ENCODE measurements at regions not wholly inside any gene's neighbourhood (a gene's known extent, or its start where the extent isn't known, plus 50 kb on each side); places are given as distances from the start of the nearest gene placed in this dataset.

DNA sequence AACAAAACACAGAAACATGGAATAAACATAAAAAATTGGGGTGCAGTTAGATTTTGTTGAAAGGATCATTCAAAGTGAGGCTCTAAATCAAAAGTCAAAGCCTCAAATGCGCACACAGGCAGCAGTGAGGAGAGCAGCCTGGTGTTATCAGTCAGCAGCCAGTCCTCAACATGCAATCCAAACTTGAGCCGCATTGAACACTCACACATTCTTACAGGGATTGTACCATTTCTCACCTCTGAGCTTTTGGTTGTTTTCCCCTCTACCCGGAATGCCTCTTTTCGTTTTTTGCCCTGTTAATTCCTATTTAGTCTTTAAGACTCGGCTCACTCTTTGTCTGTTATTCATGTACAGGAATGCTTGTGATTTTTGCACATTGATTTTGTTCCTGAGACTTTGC is 81.1 kb upstream of the PUM3 start:
- Histone ChIP-seq H4K20me1 (ENCODE audit: insufficient read depth, low read length, poor library complexity, severe bottlenecking) (no peaks in the 10 kb centered on the region), H3K9me2 (replicated peaks; ENCODE audit: low read depth, low read length) (no peaks in the 10 kb centered on the region), H2AFZ (ENCODE audit: low read length) (no peak overlapping the region), H3K27me3 (ENCODE audit: insufficient read depth, low read length, poor library complexity, severe bottlenecking) (peaks cover 14% of the 10 kb centered on the region), H3K9me3 (ENCODE audit: insufficient read depth, low read depth, low read length) (no peaks in the 10 kb centered on the region), H3F3A (ENCODE audit: low read depth) (no peaks in the 10 kb centered on the region), H3K36me3 (ENCODE audit: insufficient read depth, low read length) (no peaks in the 10 kb centered on the region), H3K9ac (ENCODE audit: low read depth, low read length, poor library complexity, severe bottlenecking) (no peak overlapping the region), H3K4me1 (ENCODE audit: insufficient read depth, low read length, poor library complexity, severe bottlenecking) (peaks cover 11% of the 10 kb centered on the region), H3K79me2 (ENCODE audit: insufficient read depth, low read length) (no peaks in the 10 kb centered on the region), H3K4me2 (ENCODE audit: low read depth, low read length, poor library complexity, severe bottlenecking) (no peak overlapping the region), H3K4me3 (ENCODE audit: low read length, poor library complexity, severe bottlenecking) (no peak overlapping the region)
- TF ChIP-seq, protein P1, sequence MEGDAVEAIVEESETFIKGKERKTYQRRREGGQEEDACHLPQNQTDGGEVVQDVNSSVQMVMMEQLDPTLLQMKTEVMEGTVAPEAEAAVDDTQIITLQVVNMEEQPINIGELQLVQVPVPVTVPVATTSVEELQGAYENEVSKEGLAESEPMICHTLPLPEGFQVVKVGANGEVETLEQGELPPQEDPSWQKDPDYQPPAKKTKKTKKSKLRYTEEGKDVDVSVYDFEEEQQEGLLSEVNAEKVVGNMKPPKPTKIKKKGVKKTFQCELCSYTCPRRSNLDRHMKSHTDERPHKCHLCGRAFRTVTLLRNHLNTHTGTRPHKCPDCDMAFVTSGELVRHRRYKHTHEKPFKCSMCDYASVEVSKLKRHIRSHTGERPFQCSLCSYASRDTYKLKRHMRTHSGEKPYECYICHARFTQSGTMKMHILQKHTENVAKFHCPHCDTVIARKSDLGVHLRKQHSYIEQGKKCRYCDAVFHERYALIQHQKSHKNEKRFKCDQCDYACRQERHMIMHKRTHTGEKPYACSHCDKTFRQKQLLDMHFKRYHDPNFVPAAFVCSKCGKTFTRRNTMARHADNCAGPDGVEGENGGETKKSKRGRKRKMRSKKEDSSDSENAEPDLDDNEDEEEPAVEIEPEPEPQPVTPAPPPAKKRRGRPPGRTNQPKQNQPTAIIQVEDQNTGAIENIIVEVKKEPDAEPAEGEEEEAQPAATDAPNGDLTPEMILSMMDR (conservative IDR thresholded peaks at IDR 0.05; ENCODE audit: low read length) = no peak

DNA sequence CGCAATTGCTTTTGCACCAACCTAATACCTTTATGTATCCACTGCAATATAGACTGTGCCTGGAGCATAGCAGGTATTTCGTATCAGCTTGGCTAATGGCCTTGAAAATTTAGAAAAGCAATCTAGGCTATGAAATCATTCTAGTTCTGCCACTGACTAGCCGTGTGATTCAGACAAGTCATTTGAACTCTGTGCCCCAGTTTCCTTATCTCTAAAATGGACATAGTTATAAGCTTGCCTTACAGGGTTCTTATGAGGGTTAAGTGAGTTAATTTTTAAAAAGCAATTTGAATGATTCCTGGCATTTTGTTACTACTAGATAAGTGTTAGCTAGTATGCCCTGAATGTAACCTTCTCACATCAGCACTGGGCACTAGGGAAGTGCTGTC is 80.5 kb upstream of the PUM3 start:
- H3K79me2 ChIP-seq (ENCODE audit: insufficient read depth, low read length) = no peaks in the 10 kb centered on the region
- H3K9me2 ChIP-seq (replicated peaks; ENCODE audit: low read depth, low read length) = no peaks in the 10 kb centered on the region
- TF ChIP-seq EZH2phosphoT487 (IDR thresholded peaks at IDR 0.05; ENCODE audit: borderline replicate concordance) = no peak
- TF ChIP-seq, protein P1 (conservative IDR thresholded peaks at IDR 0.05; ENCODE audit: low read length) = no peak
- peaks cover 17% of the 10 kb centered on the region for H3K27me3 ChIP-seq (ENCODE audit: insufficient read depth, low read length, poor library complexity, severe bottlenecking)
- H3K36me3 ChIP-seq (ENCODE audit: insufficient read depth, low read length) = no peaks in the 10 kb centered on the region
- H3K4me3 ChIP-seq (ENCODE audit: low read length, poor library complexity, severe bottlenecking) = no peak overlapping the region
- H3K4me2 ChIP-seq (ENCODE audit: low read depth, low read length, poor library complexity, severe bottlenecking) = peak overlapping the region; percentile 32
- H3K9ac ChIP-seq (ENCODE audit: low read depth, low read length, poor library complexity, severe bottlenecking) = no peak overlapping the region
- peaks cover 11% of the 10 kb centered on the region for H3K4me1 ChIP-seq (ENCODE audit: insufficient read depth, low read length, poor library complexity, severe bottlenecking)
- no peaks in the 10 kb centered on the region for H3F3A ChIP-seq (ENCODE audit: low read depth)
- H2AFZ ChIP-seq (ENCODE audit: low read length) = no peak overlapping the region
- H3K9me3 ChIP-seq (ENCODE audit: insufficient read depth, low read depth, low read length) = no peaks in the 10 kb centered on the region
- H4K20me1 ChIP-seq (ENCODE audit: insufficient read depth, low read length, poor library complexity, severe bottlenecking) = no peaks in the 10 kb centered on the region

- Histone ChIP-seq H3F3A (ENCODE audit: low read depth) (no peaks in the 10 kb centered on the region), H3K9ac (ENCODE audit: low read depth, low read length, poor library complexity, severe bottlenecking) (no peak overlapping the region), H3K79me2 (ENCODE audit: insufficient read depth, low read length) (no peaks in the 10 kb centered on the region), H2AFZ (ENCODE audit: low read length) (no peak overlapping the region), H3K9me2 (replicated peaks; ENCODE audit: low read depth, low read length) (no peaks in the 10 kb centered on the region), H3K4me3 (ENCODE audit: low read length, poor library complexity, severe bottlenecking) (no peak overlapping the region), H3K4me1 (ENCODE audit: insufficient read depth, low read length, poor library complexity, severe bottlenecking) (peaks cover 11% of the 10 kb centered on the region), H3K9me3 (ENCODE audit: insufficient read depth, low read depth, low read length) (no peaks in the 10 kb centered on the region), H4K20me1 (ENCODE audit: insufficient read depth, low read length, poor library complexity, severe bottlenecking) (no peaks in the 10 kb centered on the region), H3K4me2 (ENCODE audit: low read depth, low read length, poor library complexity, severe bottlenecking) (peak overlapping the region; percentile 32), H3K27me3 (ENCODE audit: insufficient read depth, low read length, poor library complexity, severe bottlenecking) (peaks cover 17% of the 10 kb centered on the region), H3K36me3 (ENCODE audit: insufficient read depth, low read length) (no peaks in the 10 kb centered on the region)
- TF ChIP-seq, protein P1 (conservative IDR thresholded peaks at IDR 0.05; ENCODE audit: low read length) = no peak
- no peak for TF ChIP-seq EZH2phosphoT487 (IDR thresholded peaks at IDR 0.05; ENCODE audit: borderline replicate concordance)
These were observed 80.0 kb upstream of the PUM3 start for GRCh38 chr9:2923766-2924379.

All from Loucy (cell line).